Lower leg skin (tissue), 3 donors: ENCODE measurements at regions not wholly inside any gene's neighbourhood (a gene's known extent, or its start where the extent isn't known, plus 50 kb on each side); places are given as distances from the start of the nearest gene placed in this dataset.

Source experiments
- POLR2A ChIP-seq, 2 donors: fragments of 450-650 bp; IDR thresholded peaks; one replicate each; pipeline ENCODE4 v1.6.1; 2016 to 2017; ENCODE audit warnings: antibody characterized with exemption in 2 of 2, mild to moderate bottlenecking in 1 of 2, moderate library complexity in 1 of 2
- TF ChIP-seq, protein P1 (sequence below), 3 donors: fragments of 450-650 bp; IDR thresholded peaks; one replicate each; pipeline ENCODE4 v1.5.1; 2016; ENCODE audit warnings: antibody characterized with exemption in 3 of 3, mild to moderate bottlenecking in 3 of 3, moderate library complexity in 2 of 3

DNA sequence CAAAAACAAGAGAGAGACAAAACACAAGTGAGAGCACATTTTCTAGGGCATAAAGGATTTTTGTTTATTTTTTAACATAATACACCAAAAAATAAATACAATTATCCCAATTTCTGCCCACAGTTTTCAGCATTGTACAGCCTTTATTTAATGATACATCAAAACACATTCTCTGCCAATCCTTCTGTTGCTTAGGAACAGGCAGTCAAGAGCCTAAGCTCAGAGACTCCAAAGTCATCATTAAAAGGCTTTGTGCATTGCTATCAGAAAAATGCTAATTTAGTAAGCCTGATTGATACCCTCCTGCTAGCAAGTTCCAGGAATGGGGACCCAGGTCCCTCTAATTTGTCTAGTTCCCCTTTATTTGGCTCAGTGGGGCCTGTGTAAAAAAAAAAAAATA, 536.5 kb downstream of the RPS29 start:
- TF ChIP-seq, protein P1, sequence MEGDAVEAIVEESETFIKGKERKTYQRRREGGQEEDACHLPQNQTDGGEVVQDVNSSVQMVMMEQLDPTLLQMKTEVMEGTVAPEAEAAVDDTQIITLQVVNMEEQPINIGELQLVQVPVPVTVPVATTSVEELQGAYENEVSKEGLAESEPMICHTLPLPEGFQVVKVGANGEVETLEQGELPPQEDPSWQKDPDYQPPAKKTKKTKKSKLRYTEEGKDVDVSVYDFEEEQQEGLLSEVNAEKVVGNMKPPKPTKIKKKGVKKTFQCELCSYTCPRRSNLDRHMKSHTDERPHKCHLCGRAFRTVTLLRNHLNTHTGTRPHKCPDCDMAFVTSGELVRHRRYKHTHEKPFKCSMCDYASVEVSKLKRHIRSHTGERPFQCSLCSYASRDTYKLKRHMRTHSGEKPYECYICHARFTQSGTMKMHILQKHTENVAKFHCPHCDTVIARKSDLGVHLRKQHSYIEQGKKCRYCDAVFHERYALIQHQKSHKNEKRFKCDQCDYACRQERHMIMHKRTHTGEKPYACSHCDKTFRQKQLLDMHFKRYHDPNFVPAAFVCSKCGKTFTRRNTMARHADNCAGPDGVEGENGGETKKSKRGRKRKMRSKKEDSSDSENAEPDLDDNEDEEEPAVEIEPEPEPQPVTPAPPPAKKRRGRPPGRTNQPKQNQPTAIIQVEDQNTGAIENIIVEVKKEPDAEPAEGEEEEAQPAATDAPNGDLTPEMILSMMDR (IDR thresholded peaks at IDR 0.05) = no peak
- TF ChIP-seq POLR2A (IDR thresholded peaks at IDR 0.05) = no peak
